ENCODE measurements at regions not wholly inside any gene's neighbourhood (a gene's known extent, or its start where the extent isn't known, plus 50 kb on each side); places are given as distances from the start of the nearest gene placed in this dataset.

GRCh38 chr12:125222876-125223275 is 157.6 kb downstream of the AACS start:
- DNase-seq (ENCODE audit: low read depth in 2 of 2) = no peak

DNA sequence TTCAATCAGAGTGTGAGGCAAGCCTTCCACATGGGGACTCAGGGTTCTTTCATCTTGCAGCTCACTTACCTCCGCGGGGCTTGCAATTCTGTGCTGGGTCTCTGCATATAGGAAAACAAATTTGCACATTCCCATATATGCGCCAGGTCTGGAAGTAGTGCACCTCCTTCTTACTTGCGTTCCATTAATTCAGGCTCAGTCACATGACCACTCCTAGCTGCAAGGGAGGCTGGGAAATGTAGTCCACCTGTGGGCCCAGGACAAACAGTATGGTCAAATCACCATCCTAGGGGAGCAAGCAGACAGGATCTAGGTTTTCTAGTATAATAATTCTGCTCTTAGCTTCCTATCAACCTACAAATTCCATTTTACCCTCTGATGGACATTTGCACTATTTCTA is 160.4 kb downstream of the AACS start:
- DNase-seq (ENCODE audit: low read depth in 2 of 2) = no peak

GRCh38 chr12:125228519-125229260 is 163.5 kb downstream of the AACS start:
- no peak for DNase-seq (ENCODE audit: low read depth in 2 of 2)

- DNase-seq (ENCODE audit: low read depth in 2 of 2) = no peak
Observed at GRCh38 chr12:125229878-125230530, 164.8 kb downstream of the AACS start.

DNA sequence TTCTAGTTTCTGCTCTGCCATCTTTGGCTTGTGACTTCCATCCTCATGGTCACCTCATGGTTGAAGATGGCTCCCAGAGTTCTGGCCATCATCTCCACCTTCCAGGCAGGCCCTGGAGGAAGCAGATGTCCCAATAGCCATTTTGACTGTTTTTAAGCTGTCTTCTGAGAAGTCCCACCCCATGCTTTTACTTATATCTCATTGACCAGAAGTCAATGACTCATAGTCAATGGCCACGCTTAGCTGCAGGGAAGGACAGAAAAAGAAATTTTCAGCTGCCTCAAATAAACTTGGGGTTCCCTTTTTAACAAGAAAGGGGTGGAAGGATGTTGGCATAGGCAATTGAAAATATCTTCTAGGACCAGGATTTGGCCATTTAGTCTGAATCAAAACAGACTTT is 168.1 kb downstream of the AACS start:
- no peak for DNase-seq (ENCODE audit: low read depth in 2 of 2)

DNA sequence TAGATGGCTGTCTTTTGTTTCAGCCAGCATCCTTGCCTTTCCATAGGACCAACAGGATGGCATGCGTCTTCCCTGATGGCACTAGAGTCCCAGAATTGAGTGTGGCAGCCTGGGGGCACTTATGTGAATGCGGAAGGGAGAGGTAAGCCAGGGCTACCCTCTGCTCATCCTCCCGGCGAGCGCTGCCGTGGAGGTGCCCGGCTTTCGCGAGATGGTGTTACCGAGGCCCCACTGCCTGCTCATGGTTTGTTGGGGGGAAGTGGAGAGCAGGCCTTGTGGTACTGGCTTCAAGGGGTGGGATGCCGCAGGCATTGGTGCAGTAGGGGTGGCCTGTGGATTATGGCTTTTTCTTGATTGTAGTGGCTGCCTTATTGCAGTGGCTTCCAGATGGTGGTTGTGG is 174.3 kb downstream of the AACS start:
- DNase-seq (ENCODE audit: low read depth in 2 of 2) = no peak

- no peak for DNase-seq (ENCODE audit: low read depth in 2 of 2)
Observed at GRCh38 chr12:125240717-125241116, 175.5 kb downstream of the AACS start.

DNA sequence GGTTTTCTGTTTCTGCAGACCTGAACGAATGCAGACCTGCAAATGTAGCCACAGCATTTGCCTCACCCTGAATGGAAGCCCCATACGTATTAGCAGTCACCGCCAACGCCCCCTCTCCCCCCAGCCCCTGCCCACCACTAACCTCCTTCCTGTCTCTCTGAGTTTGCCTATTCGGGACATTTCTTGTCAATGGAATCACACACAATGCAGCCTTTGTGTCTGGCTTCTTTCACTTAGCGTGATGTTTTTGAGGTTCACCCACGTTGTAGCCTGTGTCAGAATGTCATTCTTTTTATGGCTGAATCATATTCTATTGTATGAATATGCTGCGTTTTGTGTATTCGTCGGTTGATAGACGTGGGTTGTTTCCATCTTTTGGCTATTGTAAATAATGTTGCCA is 178.6 kb downstream of the AACS start:
- DNase-seq (ENCODE audit: low read depth in 2 of 2) = no peak

- DNase-seq (ENCODE audit: low read depth in 2 of 2) = no peak
Observed at GRCh38 chr12:125244338-125244737, 179.1 kb downstream of the AACS start.

DNA sequence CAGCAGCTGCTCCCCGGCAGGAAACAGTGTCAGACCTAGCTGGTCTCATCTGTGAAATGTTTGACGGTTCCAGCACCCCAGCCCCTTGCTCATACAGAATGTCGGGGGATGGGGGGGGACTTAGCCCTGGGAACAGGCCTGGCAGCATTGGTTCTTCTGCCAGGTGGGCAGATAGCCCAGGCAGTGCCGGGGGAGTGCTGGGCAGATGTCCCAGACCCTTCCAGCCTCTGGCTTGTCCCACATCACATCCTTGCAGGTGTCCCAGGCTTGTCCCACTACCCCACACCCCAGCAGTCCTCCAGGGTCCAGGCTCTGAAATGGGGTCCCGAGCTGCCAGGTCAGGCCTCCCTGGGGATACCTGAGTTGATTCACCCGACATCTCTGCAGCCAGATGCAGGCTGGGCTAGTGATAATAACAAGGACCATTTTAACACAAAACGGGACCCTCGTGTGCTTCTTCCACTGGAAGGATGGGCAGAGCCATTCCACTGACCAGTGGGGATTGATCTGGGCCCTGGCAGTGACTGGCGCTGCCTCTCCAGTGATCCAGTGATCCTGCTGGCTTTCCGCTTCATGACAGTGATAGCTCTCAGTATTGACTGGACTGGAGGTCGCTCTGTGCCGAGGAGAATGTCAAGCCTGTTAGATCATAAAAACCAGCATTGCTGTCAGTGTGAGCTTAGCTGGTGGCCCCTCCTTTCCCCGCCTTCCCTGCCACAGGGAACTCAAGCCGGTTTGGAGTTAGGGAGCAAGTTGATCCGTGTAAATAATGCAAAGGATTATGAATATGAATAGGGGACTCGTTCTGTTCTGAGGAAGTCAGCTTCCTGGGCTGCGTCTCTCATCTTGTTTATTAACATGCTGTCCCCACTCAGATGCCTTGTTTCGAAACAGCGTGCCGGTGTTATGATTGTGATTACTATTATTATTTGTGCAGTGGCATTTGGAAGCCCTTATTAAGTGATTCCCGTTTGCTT is 180.6 kb downstream of the AACS start:
- DNase-seq (ENCODE audit: low read depth in 2 of 2) = no peak

DNA sequence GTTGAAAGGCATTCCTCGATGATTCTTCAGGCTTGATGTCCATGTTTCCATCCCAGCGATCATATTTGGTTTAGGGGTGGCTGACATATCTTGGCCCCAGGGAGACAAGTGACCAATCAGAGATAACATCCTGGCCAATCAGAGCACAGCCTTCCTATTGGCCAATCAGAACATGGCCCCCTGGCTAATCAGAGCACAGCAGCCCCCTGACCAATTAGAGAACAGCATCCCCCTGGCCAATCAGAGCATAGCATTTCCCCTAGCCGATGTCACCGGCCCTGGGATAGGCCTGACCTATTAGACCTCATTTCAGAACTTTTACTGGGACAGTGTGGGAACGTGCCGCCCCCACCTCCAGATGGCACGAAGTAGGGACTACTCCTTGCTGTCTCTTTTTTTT is 182.2 kb downstream of the AACS start:
- no peak for DNase-seq (ENCODE audit: low read depth in 2 of 2)

GRCh38 chr12:125249066-125249824 is 184.0 kb downstream of the AACS start:
- no peak for DNase-seq (ENCODE audit: low read depth in 2 of 2)

DNA sequence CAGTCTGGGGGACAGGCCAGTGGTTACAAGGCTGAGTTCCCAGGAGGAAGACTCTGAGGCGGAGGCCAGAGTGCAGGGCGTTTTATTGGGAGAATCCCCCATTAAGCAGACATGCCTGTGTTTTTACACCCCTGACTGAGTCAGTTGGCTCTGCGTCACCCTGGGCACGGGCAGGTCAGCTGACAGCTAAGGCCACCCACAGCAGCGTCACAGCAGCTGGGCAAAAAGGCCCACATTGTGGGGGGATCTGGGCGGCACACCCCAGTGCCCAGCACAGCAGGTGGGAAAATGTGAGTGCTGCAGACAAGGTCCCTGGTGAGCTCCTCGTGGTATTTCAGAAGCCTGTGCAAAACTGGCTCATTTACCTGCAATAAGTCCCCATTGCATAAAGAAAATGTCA is 184.7 kb downstream of the AACS start:
- no peak for DNase-seq (ENCODE audit: low read depth in 2 of 2)

GRCh38 chr12:125254236-125254635 is 189.0 kb downstream of the AACS start:
- DNase-seq (ENCODE audit: low read depth in 2 of 2) = no peak

- DNase-seq (ENCODE audit: low read depth in 2 of 2) = no peak
Observed at GRCh38 chr12:125254856-125255255, 189.6 kb downstream of the AACS start.

DNA sequence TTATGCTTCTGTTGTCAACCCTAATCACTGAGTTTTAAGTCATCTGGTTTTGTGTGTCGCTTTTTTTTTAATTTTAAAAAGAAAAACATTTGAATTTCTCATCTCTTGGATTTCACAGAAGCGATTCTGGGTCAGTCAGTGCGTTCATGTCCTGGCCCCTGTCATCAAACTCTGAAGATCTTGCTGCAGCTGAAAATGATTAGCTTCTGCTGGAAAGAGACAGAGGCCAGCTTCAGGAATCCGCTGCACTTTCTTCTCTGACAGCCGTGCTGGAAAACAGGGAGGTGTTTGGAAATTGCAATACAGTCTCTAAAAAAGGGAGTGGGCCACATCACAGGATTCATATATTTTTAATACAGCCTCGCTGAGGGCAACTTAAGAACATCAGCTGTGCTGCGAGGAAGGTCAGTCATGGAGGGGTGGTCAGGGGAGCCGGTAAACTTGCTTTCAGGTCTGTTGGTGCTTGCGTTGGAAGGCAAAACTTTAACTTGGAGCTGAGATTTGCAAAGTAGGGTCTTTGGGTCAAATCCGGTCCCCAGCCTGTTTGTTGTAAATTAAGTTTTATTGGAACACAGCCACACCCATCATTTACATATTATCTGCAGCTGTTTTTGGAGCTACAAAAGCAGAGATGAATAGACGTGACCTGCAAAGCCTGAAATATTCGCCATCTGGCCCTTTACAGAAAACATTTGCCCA is 190.8 kb downstream of the AACS start:
- DNase-seq (ENCODE audit: low read depth in 2 of 2) = no peak

DNA sequence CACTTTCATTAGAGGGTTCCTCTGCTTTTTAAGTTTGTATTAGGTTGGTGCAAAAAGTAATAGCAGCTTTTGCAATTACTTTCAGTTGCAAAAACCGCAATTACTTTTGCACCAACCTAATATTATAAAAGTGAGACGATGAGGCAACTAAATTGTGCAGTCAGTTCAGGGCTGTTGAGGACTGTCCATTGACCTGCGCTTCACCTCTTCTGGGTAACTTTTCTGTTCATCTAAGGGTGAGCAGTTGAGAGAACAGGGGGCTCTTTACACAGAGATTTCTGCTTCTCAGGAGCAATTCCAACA is 191.3 kb downstream of the AACS start:
- DNase-seq (ENCODE audit: low read depth in 2 of 2) = no peak

- no peak for DNase-seq (ENCODE audit: low read depth in 2 of 2)
Observed at GRCh38 chr12:125259178-125259867, 194.1 kb downstream of the AACS start.

DNA sequence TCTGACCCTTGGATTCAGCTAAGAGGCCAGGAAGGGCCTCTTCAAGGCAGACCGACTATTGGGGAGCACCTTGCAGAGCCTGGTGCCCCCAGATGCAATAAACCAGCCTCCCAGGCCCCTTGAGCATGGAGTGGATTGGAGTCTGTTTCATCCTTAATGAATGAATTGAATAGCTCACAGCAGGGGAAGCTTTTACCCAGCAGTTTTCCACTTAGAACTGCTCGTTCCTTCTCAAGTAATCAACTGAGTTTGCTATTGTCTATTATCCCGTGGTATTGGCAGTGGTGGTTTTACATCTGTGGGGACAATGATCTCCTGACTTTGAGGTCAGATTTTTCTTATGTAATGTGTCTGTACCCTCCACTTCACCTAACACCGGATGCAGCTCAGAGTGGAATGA is 197.6 kb downstream of the AACS start:
- no peak for DNase-seq (ENCODE audit: low read depth in 2 of 2)

DNA sequence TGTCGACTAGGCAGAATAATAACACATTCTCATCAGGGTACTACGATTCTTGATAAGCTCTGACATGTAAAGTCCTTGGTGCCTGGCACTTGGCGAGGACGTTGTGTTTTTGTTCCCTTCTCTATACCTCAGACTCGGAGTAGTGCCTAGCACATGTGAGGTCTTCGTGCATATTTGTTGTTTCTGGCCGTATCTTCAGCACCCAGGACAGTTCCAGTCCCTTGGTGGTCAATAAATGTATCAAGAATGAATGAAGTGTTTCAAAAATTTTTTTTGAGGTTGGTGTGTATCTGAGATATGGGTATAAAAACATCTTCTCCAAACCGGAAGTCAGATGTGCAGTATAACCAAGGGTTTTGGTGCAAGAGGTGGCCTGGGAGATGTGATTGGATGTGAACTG is 198.2 kb downstream of the AACS start:
- no peak for DNase-seq (ENCODE audit: low read depth in 2 of 2)

GRCh38 chr12:125267114-125267513 is 201.9 kb downstream of the AACS start:
- no peak for DNase-seq (ENCODE audit: low read depth in 2 of 2)
